Urinary bladder (tissue), 3 donors: ENCODE measurements at regions not wholly inside any gene's neighbourhood (a gene's known extent, or its start where the extent isn't known, plus 50 kb on each side); places are given as distances from the start of the nearest gene placed in this dataset.
A peak's percentile ranks its signal among the peaks of the same experiment; 100 is the strongest.

Source experiments
- DNase-seq: peaks from one replicate; pipeline ENCODE4 v3.0.0-alpha.2; 2015; ENCODE audit errors: extremely low spot score
- H3K27ac ChIP-seq: one replicate; pipeline ENCODE4 v1.5.1; 2013; ENCODE audit warnings: low read depth, mild to moderate bottlenecking, moderate library complexity
- H3K36me3 ChIP-seq: one replicate; pipeline ENCODE4 v1.6.1; 2013; ENCODE audit warnings: mild to moderate bottlenecking, moderate library complexity; ENCODE audit not compliant: insufficient read depth
- H3K4me1 ChIP-seq: one replicate; pipeline ENCODE4 v1.6.1; 2013; ENCODE audit warnings: mild to moderate bottlenecking, moderate library complexity; ENCODE audit not compliant: insufficient read depth
- H3K4me3 ChIP-seq: one replicate; pipeline ENCODE4 v1.5.1; 2013; ENCODE audit warnings: low read depth, low read length
- WGBS: extraction: QIAGEN DNeasy Blood & Tissue Kit; methylation state at CpG from one replicate; pipeline ENCODE4 v1.1.7; 2013; 5-methylcytosine and 5-hydroxymethylcytosine counted together
- donor health status: healthy with polysubstance abuse.
- donor health status: healthy.

GRCh38 chr3:106582151-106582550 lies 713.3 kb upstream of the CBLB start:
- Histone ChIP-seq H3K27ac (no peak overlapping the region), H3K4me3 (no peak overlapping the region), H3K36me3 (no peaks in the 10 kb centered on the region), H3K4me1 (no peaks in the 10 kb centered on the region)
- DNase-seq = no peak
- WGBS = 71% methylated on average over 3 of the region's 3 CpGs

- H3K36me3 ChIP-seq = no peaks in the 10 kb centered on the region
- no peak for DNase-seq
- H3K27ac ChIP-seq = no peak overlapping the region
- 90% methylated on average over 6 of the region's 6 CpGs for WGBS
- no peak overlapping the region for H3K4me3 ChIP-seq
- H3K4me1 ChIP-seq = no peaks in the 10 kb centered on the region
Measured at GRCh38 chr3:106587551-106587950, 718.7 kb upstream of the CBLB start.

- WGBS = 88% methylated on average over 1 of the region's 1 CpG
- Histone ChIP-seq H3K4me3 (no peak overlapping the region), H3K27ac (no peak overlapping the region)
Measured at GRCh38 chr3:106588739-106589138, 719.9 kb upstream of the CBLB start.

GRCh38 chr3:106589311-106589942 lies 720.6 kb upstream of the CBLB start:
- Histone ChIP-seq H3K4me3 (no peak overlapping the region), H3K27ac (no peak overlapping the region), H3K4me1 (no peaks in the 10 kb centered on the region), H3K36me3 (no peaks in the 10 kb centered on the region)
- 80% methylated on average over 5 of the region's 5 CpGs for WGBS
- DNase-seq = peak; percentile 31

More at GRCh38 chr3:106588739-106589138, 719.9 kb upstream of the CBLB start:
- DNase-seq = no peak
- Histone ChIP-seq H3K36me3 (no peaks in the 10 kb centered on the region), H3K4me1 (no peaks in the 10 kb centered on the region)

GRCh38 chr3:106590216-106590615 lies 721.4 kb upstream of the CBLB start:
- WGBS = 27% methylated on average over 1 of the region's 1 CpG
- DNase-seq = no peak
- H3K4me3 ChIP-seq = no peak overlapping the region

GRCh38 chr3:106593381-106593780 lies 724.6 kb upstream of the CBLB start:
- Histone ChIP-seq H3K4me3 (no peak overlapping the region), H3K4me1 (no peaks in the 10 kb centered on the region), H3K36me3 (no peaks in the 10 kb centered on the region), H3K27ac (no peak overlapping the region)
- 94% methylated on average over 2 of the region's 2 CpGs for WGBS
- no peak for DNase-seq

More at GRCh38 chr3:106590216-106590615, 721.4 kb upstream of the CBLB start:
- Histone ChIP-seq H3K4me1 (no peaks in the 10 kb centered on the region), H3K27ac (no peak overlapping the region), H3K36me3 (no peaks in the 10 kb centered on the region)

GRCh38 chr3:106609666-106610301 lies 741.0 kb upstream of the CBLB start:
- Histone ChIP-seq H3K36me3 (no peaks in the 10 kb centered on the region), H3K4me1 (no peaks in the 10 kb centered on the region), H3K4me3 (no peak overlapping the region), H3K27ac (no peak overlapping the region)
- DNase-seq = peak; percentile 81
- whole genome bisulfite sequencing = 9% methylated on average over 2 of the region's 2 CpGs

GRCh38 chr3:106610362-106610959 lies 741.6 kb upstream of the CBLB start:
- Histone ChIP-seq H3K36me3 (no peaks in the 10 kb centered on the region), H3K4me3 (no peak overlapping the region), H3K27ac (no peak overlapping the region), H3K4me1 (no peaks in the 10 kb centered on the region)
- no peak for DNase-seq
- 53% methylated on average over 2 of the region's 2 CpGs for WGBS

- Histone ChIP-seq H3K4me3 (no peak overlapping the region), H3K36me3 (no peaks in the 10 kb centered on the region), H3K4me1 (no peaks in the 10 kb centered on the region), H3K27ac (no peak overlapping the region)
- DNase-seq = no peak
- WGBS = 98% methylated on average over 1 of the region's 1 CpG
Measured at GRCh38 chr3:106611116-106611515, 742.3 kb upstream of the CBLB start.

GRCh38 chr3:106611841-106612240 lies 743.0 kb upstream of the CBLB start:
- Histone ChIP-seq H3K27ac (no peak overlapping the region), H3K4me3 (no peak overlapping the region), H3K4me1 (no peaks in the 10 kb centered on the region), H3K36me3 (no peaks in the 10 kb centered on the region)
- DNase-seq = no peak

- DNase-seq = no peak
- Histone ChIP-seq H3K27ac (no peak overlapping the region), H3K4me1 (no peaks in the 10 kb centered on the region), H3K36me3 (no peaks in the 10 kb centered on the region), H3K4me3 (no peak overlapping the region)
- 76% methylated on average over 3 of the region's 3 CpGs for WGBS
Measured at GRCh38 chr3:106616556-106616955, 747.7 kb upstream of the CBLB start.

GRCh38 chr3:106617276-106617675 lies 748.5 kb upstream of the CBLB start:
- Histone ChIP-seq H3K36me3 (no peaks in the 10 kb centered on the region), H3K4me1 (no peaks in the 10 kb centered on the region), H3K27ac (no peak overlapping the region), H3K4me3 (no peak overlapping the region)
- 75% methylated on average over 2 of the region's 2 CpGs for WGBS
- no peak for DNase-seq

- H3K27ac ChIP-seq = no peak overlapping the region
- no peak overlapping the region for H3K4me3 ChIP-seq
- DNase-seq = no peak
- H3K4me1 ChIP-seq = no peaks in the 10 kb centered on the region
- no peaks in the 10 kb centered on the region for H3K36me3 ChIP-seq
- 98% methylated on average over 1 of the region's 1 CpG for WGBS
Measured at GRCh38 chr3:106620646-106621045, 751.8 kb upstream of the CBLB start.

- 93% methylated on average over 1 of the region's 1 CpG for WGBS
Measured at GRCh38 chr3:106624154-106624553, 753.1 kb upstream of the CCDC54 start.

More at GRCh38 chr3:106624154-106624553, 753.1 kb upstream of the CCDC54 start:
- Histone ChIP-seq H3K4me3 (no peak overlapping the region), H3K36me3 (no peaks in the 10 kb centered on the region), H3K27ac (no peak overlapping the region), H3K4me1 (no peaks in the 10 kb centered on the region)
- DNase-seq = no peak
